Aorta (tissue), 5 donors: ENCODE measurements at regions not wholly inside any gene's neighbourhood (a gene's known extent, or its start where the extent isn't known, plus 50 kb on each side); places are given as distances from the start of the nearest gene placed in this dataset.

Experiments
- ATAC-seq: fragments of 200-7000 bp; cut with Tn5 transposase; one replicate; pipeline ENCODE4 v1.9.1; 2022; ENCODE audit warnings: moderate library complexity; ENCODE audit not compliant: low FRiP score
- DNase-seq, 2 donors: peaks; one replicate each; pipeline ENCODE4 v3.0.0-alpha.2; 2020
- H3K27ac ChIP-seq, 2 donors: one replicate each; pipeline ENCODE4 v1.5.1; 2013; ENCODE audit warnings: low read length in 2 of 2, mild to moderate bottlenecking in 2 of 2, moderate library complexity in 2 of 2, control low read depth in 1 of 2, inconsistent platforms in 1 of 2, low read depth in 1 of 2
- H3K27me3 ChIP-seq, 2 donors: one replicate each; pipeline ENCODE4 v1.6.1; 2013; ENCODE audit warnings: control low read depth in 1 of 2, low read length in 1 of 2, mild to moderate bottlenecking in 1 of 2, moderate library complexity in 1 of 2; ENCODE audit not compliant: insufficient read depth in 2 of 2, control insufficient read depth in 1 of 2
- H3K36me3 ChIP-seq, 2 donors: one replicate each; pipeline ENCODE4 v1.6.1; 2013; ENCODE audit warnings: control low read depth in 1 of 2, low read length in 1 of 2, mild to moderate bottlenecking in 1 of 2; ENCODE audit not compliant: insufficient read depth in 2 of 2, control insufficient read depth in 1 of 2
- H3K4me1 ChIP-seq, 2 donors: one replicate each; pipeline ENCODE4 v1.6.1; 2013; ENCODE audit warnings: low read length in 2 of 2, control low read depth in 1 of 2, mild to moderate bottlenecking in 1 of 2, moderate library complexity in 1 of 2; ENCODE audit not compliant: insufficient read depth in 2 of 2, control insufficient read depth in 1 of 2
- H3K4me3 ChIP-seq, 2 donors: one replicate each; pipeline ENCODE4 v1.5.1; 2013; ENCODE audit warnings: low read length in 2 of 2, control low read depth in 1 of 2, mild to moderate bottlenecking in 1 of 2
- H3K9me3 ChIP-seq: one replicate; pipeline ENCODE4 v1.6.1; 2013; ENCODE audit warnings: mild to moderate bottlenecking, low read length; ENCODE audit not compliant: control insufficient read depth
- WGBS, 2 donors: extraction: QIAGEN DNeasy Blood & Tissue Kit; methylation state at CpG; one replicate each; pipeline ENCODE4 v1.1.7; 2013; 5-methylcytosine and 5-hydroxymethylcytosine counted together
- intact Hi-C, 2 donors: fragments of 100-400 bp; cut with DNase I; formaldehyde crosslinking; loops; one replicate each; pipeline versions ENCODE4 v1.14.2 to v1.15.0; 2022
- donor health status: healthy with polysubstance abuse.
- donor health status: Bipolar disorder and iron deficiency.
- donor health status: DM: no; HTN: no; CAD: no.
- donor health status: DM: no; HTN: no; CAD: no.
- donor health status: DM: yes; HTN: yes; CAD: no.

DNA sequence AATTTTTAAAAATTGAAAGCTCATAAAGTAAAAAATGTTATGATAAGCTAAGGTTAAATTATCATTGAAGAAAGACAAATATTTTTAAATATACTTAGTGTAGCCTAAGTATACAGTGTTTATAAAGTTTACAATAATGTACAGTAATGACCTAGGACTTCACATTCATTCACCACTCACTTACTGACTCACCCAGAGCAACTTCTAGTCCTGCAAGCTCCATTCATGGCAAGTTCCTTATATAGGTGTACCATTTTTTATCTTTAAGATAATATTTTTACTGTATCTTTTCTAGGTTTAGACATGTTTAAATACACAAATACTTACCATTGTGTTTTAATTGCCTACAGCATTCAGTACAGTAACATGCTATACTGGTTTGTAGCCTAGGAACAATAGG, 112.3 kb upstream of the RADX start:
- Histone ChIP-seq H3K36me3 (no peaks in the 10 kb centered on the region), H3K27me3 (no peaks in the 10 kb centered on the region), H3K9me3 (no peaks in the 10 kb centered on the region), H3K4me1 (no peaks in the 10 kb centered on the region), H3K27ac (no peak overlapping the region), H3K4me3 (no peak overlapping the region)
- intact Hi-C loops = no loop called here
- DNase-seq (no peak), ATAC-seq (no peak)

DNA sequence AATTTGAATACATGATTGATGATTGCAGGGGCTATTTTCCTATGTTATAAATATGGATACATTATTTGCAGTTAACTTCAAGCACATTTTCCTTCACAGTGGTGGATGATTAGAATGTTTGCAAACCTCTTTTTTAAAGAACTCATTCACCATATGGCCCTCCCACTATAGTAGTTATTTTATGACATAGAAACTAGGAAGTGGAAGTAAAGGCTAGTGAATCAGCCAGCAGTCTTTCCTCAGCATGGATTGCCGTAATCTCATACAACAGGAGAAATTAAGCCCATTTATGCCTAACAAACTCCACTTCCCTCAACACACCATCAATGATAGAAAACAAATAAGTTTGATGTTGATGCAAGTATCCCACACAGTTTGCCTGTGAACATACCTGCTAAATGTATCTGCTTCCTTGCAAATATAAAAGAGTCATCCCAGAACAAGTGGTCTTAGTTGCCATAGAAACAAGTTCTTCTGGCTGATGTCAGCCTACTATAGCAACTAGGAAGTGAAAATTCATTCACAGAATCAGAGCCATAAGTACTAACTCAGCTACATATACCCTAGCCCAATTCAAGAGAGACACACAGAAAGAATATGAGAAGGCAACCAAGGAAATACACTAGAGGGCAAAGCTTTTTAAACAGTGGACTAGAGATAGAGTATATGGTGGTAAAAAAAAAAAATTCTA, 100.9 kb upstream of the RADX start:
- Histone ChIP-seq H3K4me3 (no peak overlapping the region), H3K27ac (no peak overlapping the region), H3K4me1 (no peaks in the 10 kb centered on the region), H3K36me3 (no peaks in the 10 kb centered on the region), H3K9me3 (no peaks in the 10 kb centered on the region), H3K27me3 (no peaks in the 10 kb centered on the region)
- intact Hi-C loops = loop anchor here in 1 of 2 donors (10.0 kb wide), 1 partner anchor 226 kb away; no protein-coding TSS in a partner anchor
- ATAC-seq = no peak
- DNase-seq = no peak
- WGBS, 2 donors = 63 to 74% methylated on average over 1 of the region's 1 CpG
